ENCODE measurements at regions not wholly inside any gene's neighbourhood (a gene's known extent, or its start where the extent isn't known, plus 50 kb on each side); places are given as distances from the start of the nearest gene placed in this dataset.

DNA sequence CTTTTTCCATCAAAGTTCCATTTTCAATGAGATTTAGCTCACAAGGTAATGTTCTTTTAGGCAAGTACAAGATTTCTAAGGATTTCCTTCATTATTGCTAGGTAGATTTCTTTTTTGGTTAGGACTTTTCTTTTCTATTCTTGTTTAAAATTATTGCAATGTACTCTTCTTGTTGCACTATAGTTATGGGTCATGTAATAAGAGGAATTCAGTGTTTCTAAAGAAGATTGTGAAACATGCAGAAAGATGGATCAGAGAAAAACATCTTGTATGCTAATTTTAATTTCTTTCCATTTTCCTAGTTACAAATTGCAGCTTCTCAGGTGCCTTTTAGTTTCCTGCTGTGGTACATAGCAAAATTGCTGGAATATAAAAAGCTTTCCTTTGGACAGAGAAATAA is 56.1 kb downstream of the BTG1 start:
- DNase-seq (ENCODE audit: low read depth) = no peak

DNA sequence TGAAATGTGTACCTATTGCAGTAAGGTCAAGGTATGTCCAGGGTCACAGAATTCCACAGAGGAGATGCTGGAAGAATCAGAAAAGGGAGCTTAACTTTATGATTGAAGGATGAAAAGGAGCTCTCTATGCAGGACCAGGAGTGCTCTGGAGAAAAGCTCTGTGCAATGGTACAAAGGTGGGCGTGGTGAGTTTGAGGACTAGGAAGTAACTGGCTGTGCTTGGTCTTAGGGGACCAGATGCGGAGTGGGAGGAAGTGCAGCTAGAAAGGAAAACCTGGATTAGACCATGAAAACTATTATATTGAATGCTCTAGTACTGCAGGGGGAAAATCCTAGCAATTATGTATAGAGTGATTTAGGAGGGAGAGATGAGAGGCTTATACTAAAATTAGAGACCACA is 56.8 kb downstream of the BTG1 start:
- DNase-seq (ENCODE audit: low read depth) = no peak

DNA sequence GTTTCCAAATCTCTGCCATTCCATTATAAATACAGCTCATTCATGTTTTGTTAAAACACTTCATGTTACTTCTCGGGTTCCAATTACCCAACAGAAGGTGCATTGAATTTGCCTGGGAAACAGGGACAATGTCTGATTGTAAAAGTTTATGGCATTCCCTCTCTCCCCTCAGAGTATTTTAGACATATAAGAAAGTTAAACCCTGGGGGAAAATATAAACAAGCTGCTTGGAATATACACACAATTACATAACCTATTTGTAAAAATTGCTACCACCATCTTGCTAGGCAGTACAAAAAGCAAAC is 60.0 kb downstream of the BTG1 start:
- DNase-seq (ENCODE audit: low read depth) = no peak

DNA sequence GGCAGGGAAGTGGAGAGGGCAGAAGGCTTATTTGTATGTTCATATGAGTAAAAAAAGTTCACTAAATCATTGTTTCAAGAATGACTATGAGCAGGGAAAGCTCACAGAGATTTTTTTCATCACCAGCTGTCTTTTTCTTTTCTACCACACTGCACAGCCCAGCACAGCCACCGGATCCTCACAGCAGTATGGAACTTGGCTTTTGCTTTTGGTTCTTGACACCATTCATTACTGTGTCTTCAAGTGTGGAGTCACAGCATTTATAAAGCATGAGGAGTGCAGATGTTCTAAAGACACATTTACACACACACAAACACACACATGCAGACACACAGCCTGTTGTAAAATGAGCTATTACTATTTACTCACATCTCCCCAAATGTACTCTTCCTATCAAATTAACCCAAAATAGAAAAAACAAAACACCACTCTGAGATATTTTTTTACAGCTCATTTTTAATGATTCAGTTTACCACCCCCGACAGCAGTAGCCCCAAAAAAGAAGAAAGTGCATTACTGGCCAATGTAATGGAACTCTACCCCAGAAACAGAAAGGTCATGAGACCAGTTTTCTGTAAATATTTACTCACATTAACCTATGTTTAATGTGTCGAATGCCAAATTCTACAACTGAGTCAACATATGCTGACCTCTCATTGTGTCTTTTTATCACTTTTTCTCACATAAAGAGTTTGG is 60.5 kb downstream of the BTG1 start:
- DNase-seq (ENCODE audit: low read depth) = no peak

DNA sequence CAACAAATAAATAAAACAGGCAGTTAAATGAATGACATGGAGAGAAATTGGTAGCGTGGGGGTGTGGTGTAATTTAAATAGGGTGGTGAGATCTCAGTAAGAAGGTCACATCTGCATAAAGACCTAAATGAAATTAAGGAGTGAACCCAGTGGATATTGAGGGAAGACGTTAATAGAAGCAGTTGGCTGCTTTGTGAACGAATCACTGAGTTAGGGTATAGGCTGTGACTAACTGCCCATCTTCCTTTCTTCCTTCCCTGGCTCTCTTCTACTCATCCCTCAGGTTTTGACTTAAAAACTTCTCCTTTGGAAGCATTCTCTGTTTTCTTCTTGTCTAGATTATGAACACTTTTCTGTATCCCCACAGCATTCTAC is 64.7 kb downstream of the BTG1 start:
- DNase-seq (ENCODE audit: low read depth) = no peak

DNA sequence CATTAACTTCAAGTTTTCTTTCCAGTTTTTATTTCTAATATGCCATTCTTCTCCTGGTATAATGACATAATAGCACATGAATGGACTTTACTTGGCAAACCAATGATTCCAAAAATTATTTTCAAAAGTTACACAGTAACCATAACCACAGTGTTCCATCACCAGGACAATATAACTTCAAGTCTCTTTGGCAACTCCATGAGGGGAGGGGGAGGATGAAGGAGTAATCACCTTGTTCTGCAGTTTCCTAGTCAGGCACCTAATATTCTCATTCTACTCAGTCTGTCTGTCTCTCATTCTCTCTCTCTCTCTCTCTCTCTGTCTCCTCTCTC is 66.6 kb downstream of the BTG1 start:
- no peak for DNase-seq (ENCODE audit: low read depth)

DNA sequence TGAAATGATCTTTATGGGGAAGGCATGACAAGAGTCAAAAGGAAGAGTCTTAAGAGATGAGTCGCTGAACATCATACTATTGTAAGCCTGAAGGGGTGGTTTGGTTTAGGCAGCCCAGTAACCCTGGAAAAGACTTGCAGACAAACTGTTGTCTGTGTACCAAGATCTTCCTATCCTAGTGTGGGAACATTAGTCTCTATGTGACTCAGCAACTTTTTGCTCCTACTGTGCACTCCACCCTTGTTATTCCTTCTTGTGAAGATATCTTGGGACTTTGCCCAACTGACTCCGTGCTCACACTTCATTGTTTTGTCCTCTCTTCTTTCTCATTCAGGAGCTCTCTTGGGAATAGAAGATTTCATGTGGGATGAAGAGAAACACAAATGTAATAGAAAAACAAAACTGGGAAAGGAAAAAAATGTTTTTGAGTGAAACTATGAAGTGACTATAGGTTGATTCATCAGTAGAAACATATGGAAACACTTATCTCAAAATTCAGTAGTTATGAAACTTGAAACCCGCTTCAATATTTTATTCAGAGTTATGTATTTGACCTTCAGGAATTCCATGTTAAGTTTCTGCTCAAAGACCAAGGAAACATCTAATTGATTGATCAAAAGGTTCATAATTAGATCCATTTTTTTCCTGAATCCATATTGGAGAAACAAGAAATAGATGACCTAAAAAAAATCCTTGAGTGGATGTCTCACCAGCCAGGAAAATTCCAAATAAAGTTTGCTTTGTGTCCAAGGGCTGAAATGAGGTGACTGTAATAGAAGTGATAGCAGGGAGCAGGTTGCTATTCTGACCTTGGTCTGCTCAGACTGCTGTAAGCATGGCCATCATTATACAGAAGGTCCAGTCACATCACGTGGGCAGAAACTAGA is 67.2 kb downstream of the BTG1 start:
- no peak for DNase-seq (ENCODE audit: low read depth)

DNA sequence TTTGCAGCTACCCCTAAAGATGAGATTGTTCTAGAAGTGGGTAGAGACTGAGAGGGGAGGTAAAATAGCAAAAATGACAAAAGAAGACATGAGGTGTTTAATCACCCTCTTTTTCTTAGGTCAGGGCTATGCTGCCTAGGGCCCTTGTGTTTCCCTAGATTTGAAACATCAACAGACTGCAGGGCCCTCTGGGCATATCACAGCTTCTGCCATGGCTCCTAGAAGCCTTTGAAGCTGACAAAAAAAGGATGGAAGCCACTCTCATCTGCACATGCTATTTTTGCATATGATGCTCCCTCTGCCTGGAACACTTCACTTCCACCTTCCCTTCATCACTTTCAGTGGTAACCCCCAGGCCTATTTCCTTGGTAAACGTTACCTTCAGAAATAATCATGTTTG is 68.1 kb downstream of the BTG1 start:
- DNase-seq (ENCODE audit: low read depth) = no peak

DNA sequence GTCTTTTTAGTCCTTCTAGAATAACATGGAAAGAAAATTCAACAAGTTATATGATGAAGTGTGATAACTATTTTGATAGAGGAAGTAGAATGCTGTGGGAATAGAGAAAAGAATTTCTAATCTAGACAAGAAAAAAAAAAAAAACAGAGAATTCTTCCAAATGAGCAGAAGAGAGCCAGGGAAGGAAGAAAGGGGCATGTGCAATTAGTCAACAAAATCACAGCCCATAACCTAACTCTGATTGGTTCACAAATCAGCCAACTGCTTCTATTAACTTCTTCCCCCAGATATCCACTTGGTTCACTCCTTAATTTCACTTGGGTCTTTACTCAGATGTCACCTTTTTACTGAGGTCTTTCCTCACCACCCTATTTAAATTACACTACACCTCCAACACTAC is 69.5 kb downstream of the BTG1 start:
- DNase-seq (ENCODE audit: low read depth) = no peak

DNA sequence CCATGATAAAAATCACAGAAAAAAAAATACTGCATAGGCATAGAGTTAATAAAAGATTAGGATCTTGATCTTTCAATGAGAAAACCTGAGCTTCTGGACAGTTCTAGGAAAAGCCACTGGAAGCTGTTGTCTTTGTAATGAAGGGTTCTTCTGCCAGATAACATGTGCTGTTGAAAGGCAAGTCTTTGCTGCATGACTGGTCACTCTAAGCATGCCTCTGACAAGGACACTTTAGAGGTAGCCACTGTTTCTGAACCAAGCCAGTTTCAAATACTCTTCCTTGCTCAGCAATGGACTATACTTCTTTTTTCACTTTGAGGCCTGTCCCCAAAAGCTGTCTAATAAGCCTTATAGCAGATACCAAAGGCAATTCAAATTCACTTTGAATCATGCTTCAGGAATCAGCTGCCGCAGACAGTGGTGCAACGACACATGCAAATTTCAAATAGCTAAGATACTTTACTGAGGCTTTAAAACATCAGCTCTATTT is 70.2 kb downstream of the BTG1 start:
- DNase-seq (ENCODE audit: low read depth) = no peak

DNA sequence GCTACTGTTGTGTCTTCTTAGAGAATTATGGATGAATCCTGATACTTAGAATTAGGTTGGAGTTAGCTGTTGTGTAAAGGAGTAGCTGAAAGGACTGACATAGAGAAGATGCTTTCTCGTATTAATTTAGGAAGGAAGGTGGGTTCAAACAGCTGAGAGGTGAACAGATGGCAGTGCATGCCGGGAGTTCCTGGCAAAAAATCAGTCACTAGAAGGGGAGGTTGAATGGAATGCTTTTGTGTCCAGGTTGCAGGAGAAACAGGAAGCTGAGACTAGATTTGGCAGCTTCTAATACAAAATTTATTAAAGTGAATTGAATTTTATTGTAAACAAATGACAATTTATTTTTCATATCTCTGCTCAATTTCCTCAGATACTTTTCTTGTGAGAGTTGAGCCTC is 70.8 kb downstream of the BTG1 start:
- no peak for DNase-seq (ENCODE audit: low read depth)

DNA sequence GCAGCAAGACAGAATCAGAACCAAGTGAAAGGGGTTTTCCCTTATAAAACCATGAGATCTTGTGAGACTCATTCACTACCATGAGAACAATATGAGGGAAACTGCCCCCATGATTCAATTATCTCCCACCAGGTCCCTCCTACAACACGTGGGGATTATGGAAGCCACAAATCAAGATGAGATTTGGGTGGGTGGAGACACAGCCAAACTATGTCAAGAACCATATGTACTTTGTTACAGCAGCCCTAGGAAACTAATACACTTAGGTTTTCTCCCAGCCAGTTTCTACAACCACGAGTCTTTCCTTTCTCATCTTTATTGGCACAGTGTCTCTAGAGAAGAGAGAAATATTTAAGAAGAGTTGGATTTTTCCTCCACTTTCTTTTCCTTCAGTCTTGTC is 72.6 kb downstream of the BTG1 start:
- DNase-seq (ENCODE audit: low read depth) = no peak

DNA sequence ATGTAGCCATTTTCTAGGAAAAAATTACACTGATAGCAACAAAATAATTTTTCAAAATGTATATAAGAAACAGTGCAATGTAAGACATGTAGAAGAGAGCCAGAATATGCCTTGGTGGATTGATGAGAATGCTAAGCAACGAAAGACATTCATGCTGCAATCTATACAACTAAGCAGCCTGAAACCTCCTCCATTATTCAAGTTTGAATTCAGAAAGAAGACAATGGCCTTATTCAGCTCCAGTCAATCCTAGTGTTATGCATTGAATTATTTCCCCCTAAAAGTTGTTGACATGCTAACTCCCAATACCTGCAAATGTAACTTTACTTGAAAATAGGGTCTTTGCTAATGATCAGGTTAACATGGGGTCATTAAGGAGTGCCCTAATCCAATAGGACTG is 73.5 kb downstream of the BTG1 start:
- DNase-seq (ENCODE audit: low read depth) = no peak

DNA sequence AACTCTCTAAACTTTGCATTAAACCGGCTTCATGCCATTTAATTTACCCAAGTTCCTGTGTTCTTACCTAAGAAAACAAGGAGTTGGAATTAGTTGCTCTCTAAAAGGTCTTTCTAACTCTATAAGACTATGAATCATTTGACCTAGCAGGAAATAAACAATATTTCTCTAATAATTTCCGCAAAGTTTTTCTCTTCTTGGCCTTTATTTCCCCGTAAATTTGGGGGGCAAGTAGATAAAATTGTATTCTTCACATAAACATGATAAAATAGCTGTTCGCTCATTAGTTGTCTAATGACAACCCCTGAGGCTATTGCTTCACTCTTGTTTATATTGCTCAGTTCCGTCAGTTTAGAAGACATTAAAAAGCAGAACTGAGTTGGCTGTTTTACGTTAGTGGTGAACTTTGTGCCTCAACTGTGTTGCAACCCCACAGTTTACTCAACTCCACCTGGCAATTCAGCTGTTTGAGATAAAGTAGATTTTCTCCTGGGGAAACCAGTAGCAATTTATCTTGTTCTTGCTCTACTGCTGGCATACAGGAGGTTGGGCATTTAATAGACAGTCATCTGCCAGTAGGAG is 74.7 kb downstream of the BTG1 start:
- DNase-seq (ENCODE audit: low read depth) = no peak

DNA sequence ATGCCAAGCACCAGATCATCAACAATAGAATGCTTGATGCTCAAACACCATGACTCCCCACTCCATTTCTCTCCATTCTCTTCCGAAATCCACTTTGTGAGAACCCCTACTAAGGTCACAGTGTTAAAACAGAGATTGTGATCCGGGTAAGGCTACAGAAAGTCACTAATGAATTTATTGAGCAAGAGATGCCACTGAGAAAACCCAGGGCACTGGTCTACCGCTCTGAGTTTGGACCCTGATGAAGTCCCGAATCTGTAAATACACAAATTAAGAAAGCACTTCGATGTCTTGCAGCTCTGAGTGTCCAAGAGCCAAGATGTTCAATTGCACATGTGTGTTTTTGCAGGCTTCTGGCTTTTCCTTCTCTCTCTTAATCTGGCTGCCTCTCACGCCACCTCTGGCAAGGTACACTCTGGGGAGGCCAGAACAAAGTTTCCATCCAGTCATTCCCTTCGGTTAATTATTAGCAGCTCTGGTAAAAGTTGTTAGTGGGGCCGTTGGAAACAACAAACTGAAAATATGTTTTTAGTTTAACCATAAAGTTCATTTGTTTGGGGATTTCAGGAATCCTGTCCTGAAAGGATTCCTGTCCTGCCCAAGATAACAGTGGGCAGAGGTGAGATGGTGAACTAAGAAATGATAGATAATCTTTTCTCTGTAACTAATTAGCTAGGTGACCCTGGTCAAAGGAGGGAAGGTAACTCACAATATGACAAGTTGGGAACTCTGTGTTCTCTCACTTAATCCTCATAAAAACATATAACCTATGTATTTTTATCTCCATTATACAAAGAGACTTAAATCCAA is 75.4 kb downstream of the BTG1 start:
- no peak for DNase-seq (ENCODE audit: low read depth)

DNA sequence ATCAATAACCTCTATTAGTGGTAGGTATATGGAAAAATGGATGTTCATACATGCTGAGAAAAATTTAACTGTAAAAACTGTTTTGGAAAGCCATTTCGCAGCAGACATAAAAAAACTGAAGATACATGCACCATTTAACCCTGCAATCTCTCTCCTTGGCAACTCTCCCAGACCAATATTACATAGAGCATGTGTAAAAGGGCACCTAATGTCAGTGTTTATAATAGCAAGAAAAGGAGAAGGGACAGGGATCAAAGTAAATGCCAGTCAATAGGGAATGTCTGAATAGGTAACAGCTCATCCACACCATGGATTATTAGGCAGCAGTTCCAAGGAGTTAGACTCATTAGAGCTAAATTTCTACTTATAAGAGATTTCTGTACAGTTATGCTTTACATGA is 77.2 kb downstream of the BTG1 start:
- DNase-seq (ENCODE audit: low read depth) = no peak

DNA sequence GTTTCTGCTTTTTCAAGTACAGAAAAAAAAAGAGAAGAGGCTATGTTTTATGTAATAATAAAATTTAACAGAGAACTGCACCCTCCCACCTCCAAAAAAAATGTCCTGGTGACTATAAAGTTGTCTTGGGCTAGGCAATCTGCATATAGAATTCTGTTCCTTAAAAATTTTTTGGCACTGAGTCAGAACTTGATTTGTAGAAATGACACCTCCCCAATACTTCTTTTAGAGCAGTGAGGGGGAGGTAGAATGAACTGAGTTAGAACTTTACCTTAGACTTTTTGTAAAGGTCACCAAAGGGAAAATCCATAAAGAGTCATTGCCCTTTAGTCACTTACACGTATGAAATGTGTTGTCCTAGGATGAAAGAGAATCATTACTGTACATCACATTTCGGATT is 80.0 kb downstream of the BTG1 start:
- no peak for DNase-seq (ENCODE audit: low read depth)

DNA sequence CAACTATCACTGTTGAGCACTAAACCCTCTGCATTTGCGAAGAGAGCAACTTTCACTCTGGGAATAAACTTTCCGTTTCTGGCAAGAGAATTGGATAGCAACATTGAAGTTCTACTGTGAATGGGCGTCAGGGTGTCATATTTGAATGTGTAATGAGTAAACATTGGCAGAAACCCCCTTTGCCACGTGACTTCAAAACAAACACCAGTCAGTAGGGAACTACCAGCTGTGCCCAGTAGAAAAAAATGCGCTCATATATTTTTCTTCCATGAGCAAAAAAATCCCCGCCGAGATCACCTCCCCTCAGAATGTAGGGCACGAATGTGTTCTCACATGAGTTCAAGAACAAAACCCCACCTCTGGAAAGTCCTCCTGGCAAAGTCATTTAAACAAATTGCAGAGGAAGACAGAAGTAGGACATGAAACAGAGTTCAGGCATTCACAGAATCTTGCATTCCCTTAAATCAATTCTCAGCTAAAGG is 80.6 kb downstream of the BTG1 start:
- DNase-seq (ENCODE audit: low read depth) = no peak

DNA sequence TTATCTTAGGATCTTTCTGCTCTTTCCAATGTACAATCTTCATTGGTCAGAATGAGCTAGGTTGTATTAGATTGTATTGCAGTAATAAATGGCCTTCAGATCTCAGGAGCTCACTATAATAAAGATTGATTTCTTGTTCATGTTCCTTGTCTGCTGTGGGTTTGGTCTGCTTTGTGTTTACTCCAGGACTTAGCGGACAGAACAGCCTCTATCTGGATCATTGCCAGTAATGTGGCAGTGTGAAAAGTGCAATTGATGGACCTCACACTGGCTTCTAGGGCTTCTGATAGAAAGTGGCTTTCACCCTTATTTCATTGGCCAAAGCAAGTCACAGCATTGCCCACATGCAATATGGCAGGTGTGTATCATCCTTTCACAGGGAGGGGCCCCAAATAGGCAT is 81.2 kb downstream of the BTG1 start:
- DNase-seq (ENCODE audit: low read depth) = no peak

DNA sequence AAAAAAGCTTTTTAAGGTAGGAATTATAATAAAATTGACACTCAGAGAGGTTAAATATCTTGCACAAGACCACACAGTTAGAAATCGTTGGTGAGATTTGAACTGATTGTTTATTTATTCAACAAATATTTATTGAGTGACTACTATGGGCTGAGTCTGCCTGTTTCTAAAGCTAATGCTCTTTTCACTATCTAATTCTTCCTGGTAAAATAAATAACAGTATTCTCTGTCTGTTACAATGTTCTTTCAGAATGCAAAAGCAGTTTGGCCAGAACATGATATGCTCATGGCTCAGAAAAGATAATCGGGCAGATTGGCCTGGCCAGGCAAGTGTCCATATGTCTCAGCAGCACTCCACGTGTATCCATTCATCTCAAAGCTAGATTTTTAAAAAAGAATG is 82.0 kb downstream of the BTG1 start:
- DNase-seq (ENCODE audit: low read depth) = no peak

DNA sequence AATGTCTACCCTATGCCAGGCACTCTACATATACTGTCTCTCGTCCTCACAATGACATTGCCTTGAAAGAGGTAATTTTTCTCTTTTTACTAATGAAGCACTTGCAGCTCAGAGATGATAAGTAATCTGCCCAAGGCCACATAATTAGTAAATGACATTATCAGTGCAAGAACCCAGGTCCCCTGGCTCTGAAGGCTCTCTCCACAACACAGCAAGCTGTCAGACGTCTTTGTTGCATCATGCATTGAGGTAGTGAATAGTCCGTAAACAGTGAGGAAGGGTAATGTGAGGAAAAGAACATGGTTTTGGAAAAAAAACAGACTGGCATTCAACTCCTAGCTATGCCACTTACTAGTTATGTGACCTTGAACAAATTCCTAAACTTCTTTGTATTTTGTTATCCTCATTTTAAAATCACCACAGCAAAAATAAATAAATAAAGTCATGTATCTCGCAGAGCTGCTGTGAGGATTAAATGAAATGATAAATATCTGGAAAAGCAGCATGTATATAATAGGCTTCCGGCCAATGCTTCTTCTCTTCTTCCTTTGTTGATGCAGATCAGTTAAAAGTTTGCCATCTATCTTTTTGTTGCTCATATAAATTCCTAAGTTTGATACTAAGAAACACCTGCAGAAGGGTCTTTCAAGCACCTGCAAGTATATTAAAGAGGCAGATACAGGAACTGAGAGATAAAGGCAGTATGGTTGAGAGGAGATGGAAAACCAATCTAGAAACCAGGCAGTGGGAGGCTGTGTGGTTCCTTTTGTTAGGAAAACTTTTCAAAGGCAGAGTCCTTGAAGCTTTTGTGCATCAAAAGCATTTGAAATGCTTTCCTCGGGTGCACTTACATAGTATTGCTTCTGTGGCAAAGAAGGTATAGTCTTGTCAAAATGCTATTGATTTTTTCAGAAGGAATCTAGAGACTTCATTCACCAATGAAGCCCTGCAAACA is 82.8 kb downstream of the BTG1 start:
- DNase-seq (ENCODE audit: low read depth) = no peak
